ENCODE measurements at regions not wholly inside any gene's neighbourhood (a gene's known extent, or its start where the extent isn't known, plus 50 kb on each side); places are given as distances from the start of the nearest gene placed in this dataset.
A peak's percentile ranks its signal among the peaks of the same experiment; 100 is the strongest.

DNA sequence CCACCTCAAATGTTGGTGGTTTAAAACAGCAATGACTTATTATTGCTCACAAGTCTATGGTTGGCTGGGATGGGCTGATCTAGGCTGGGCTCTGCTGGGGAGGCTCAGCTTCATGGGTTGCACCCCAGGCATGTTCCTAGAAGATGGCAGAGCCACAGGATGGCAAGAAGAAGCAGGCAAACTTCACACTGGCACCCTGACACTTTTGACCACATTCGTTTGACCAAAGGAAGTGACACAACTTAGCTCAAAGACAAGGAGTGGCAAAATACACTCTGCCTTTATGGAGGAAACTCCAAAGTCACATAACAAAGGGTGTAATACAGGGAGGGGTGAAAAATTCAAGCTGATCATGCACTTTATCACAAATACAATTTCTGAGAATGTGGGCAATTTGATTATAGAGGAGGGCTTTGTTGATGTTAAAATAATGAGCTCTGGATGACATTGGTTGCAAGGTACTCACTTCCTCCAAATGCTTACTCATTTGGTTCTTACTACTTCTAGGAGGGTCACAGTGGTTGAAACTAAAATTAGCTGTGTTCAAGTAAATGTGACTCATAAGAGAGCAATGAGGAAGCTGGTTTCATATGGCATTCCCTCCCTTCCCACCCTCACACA lies 249.2 kb upstream of the RPS6KA3 start:
- no peak for DNase-seq

DNA sequence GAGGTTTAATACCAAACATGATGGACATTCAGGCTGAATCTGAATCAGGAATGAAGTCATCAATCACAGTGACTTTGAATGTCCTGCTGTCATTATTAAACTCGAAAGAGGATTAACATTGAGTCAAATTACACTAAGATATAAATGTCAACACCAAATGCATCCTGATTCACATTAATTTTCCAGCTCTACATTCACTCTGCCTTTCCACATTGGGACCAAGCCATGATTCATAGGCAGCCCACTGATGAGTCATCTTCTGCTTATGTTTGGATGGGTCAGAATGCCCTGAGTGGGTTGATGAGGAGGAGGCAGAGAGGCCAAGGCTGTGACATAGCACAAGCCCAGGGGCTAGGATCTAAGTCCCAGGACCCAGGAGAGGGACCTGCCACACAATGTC lies 247.6 kb upstream of the RPS6KA3 start:
- no peak for DNase-seq

DNA sequence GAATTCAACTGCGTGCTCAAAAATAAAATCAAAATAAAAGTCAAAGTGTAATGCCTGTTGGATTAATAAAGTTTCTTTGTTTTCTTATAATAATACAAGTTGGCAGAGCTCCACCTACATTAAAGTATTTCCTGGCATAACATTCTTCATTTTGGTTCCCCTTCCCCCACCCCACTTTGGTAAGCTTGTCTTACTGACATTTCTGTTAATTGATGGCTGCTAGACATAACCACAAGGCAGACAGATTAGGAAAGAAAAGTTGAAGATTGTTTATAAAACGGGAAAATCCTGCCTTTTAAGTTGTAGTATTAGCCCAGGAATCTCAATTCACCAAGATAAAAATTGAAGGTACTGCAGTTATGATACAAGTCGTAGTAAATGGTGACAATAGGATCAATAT lies 246.5 kb upstream of the RPS6KA3 start:
- no peak for DNase-seq

DNA sequence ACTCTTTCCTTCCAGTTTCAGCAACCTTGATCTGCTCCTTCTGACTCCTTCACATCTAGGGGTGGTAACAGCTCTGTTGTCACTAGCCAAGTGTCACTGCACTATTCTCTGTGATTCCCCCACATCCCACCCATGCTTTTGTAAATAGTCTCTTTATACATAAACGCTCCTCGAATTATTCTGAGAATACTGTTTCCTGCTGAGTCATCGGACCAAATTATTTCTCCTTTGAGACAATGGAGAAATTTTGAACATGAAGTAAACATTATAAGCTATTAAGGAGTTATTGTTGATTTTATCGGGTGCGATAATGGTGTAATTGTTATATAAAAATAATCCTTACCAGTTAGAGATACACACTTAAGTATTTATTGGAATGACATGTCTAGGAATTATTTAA lies 245.1 kb upstream of the RPS6KA3 start:
- DNase-seq = no peak

- no peak for DNase-seq
Measured at GRCh38 chrX:20507901-20508620, 241.4 kb upstream of the RPS6KA3 start.

DNA sequence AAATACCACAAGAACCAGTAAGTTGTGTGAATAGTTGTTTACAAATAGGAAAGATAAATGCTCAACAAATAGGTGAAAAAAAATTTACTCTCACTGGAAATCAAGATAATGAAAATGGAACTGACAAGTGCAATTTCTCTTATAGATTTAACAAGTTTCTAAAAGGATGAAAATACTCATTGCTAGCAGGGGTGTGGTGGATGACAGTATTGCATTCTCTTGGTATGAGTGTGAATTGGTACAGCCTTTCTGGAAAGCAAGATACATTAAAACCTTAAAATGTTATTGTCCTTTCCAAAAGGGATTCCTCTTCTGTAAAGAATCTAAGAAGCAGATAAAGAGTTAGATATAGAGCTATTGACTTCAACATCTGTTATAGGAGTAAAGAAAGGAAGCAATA lies 240.0 kb upstream of the RPS6KA3 start:
- DNase-seq = no peak

GRCh38 chrX:20500949-20501348 lies 234.2 kb upstream of the RPS6KA3 start:
- no peak for DNase-seq

DNA sequence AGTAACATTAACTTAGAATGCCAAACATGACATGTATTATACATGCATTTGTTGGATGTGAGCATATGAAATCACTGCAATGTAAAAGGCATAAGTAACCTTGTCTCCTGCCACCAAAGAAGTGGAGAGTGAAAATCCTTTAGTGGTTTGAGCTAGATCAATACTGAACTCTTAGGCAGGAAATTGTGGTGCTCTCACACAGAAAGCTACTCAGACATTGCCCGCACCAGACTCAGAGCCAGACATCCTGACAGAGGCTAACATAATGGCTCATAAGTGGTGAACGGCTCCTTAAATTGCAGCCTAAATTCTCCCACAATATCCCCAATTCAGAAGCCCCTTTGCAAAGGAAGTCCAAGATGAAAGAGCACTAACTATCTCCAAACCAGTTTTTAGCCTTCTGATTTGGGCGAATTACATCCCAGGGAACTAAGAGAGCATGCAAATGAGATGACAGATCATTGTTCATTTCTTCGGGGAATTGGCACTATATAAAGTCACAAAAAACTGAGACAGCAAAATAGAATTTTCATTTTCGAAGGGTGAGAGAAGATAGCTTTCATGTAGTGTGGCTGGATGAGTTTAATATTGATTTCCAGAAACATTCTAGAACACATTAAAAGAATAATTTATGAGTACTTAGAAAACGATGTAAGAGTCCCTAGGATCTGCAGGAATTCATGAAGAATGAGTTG lies 233.6 kb upstream of the RPS6KA3 start:
- no peak for DNase-seq

DNA sequence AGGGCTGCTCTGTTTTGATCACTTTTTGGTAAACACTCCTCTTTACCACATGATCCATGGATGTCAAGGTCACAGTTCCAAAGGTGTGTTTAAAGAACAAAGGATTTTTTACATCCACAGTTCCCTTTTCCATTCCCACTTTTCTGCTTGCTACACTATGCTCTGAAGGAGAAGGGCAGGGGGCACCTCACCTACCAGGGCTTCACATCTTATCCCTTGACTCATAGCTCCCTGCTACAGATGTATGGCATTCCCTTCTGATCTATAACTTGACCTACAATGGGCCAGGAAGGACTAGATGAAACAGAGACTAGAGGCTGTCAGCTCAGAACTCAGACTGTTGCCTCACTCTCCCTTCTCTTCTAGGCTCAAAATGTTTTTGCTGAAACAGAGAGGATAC lies 233.1 kb upstream of the RPS6KA3 start:
- no peak for DNase-seq

- DNase-seq = no peak
Measured at GRCh38 chrX:20498851-20499635, 232.3 kb upstream of the RPS6KA3 start.

DNA sequence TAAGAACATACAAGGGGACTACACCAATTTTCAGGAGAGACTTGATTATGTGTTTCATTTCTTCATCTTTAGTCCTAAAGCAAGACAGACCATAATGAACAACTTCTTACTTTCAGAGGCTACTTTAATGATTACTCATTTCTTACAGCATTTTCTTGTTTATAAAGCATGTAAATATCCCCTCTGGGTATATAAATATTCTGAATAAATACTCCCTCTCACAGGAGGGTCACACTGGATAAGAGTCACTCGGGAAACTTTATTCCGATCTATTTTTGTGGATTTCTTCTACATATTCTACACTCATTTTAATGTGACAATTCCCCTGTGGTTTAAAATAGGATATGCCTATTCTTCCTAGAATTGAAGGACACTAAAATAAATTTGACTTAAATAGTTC lies 228.9 kb upstream of the RPS6KA3 start:
- no peak for DNase-seq

DNA sequence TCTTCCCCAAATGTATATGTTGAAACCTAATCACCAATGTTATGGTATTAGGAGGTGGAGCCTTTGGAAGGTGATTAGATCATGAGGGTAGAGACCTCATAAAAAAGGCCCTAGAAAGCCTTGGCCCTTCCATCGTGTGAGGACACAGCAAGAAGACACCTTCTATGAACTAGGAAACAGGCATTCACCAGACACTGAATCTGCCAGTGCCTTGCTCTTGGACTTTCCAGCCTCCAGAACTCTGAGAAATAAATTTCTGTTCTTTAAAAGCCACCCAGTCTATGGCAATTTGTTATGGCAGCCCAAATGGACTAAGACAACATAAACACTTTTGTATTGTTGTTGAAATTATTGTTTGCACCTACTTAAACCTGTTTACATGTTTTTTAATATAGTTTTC lies 221.8 kb upstream of the RPS6KA3 start:
- DNase-seq = no peak

DNA sequence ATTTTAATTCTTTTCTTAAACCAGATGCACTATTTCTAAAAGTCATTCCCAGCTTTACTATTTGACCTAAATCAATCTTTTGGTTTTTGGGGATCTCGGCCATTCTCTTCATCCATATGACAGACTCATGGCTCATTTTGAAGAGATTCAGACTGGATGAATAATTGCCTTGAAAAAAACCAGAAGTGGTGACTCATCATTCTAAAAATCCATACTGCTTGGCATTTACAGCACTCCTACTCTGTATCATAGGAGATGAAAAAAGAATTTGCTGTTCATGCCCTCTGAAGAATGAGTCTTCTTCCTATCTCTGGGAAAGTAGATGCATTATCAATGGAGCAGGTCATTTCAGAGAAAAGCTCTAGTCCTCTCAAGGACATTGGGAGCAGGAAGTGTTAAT lies 220.5 kb upstream of the RPS6KA3 start:
- no peak for DNase-seq

DNA sequence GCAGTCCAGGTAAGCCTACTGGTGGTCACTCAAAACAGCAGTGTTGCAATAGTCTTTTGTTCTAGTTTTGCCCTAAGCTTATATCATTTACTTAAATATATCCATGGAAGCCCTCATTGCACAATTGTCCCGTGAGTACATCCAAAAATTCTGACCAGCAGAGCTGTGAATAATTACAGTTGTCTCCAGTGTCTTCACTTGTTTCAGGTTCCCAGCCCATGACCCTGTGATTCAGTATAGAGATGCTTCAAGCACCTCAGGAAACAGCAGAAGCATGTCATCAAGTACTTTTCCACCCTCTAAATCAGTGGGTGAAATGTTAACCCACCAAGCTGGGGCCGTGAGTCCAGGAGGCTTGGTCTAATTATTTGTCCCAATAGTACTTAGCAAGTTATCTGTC lies 214.9 kb upstream of the RPS6KA3 start:
- no peak for DNase-seq

DNA sequence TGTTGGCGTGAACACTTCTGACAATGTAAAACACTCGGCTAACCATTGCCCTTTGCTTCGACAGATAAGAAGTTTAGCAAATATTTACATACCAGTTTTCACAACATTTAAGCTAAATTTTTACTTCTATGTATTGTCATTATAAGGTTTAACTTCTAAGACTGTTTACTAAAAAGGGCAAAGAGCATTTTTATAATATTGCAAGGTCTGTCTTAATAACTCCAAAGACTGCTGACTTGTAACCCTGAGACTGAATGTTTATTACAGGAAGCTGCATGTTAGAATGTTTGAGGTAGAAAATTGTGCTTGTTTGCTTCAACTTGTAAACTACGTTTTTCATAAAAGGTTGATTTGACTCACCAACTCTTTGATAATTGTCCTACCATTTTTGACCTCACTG lies 213.2 kb upstream of the RPS6KA3 start:
- no peak for DNase-seq

- no peak for DNase-seq
Measured at GRCh38 chrX:20479048-20479447, 212.3 kb upstream of the RPS6KA3 start.

DNA sequence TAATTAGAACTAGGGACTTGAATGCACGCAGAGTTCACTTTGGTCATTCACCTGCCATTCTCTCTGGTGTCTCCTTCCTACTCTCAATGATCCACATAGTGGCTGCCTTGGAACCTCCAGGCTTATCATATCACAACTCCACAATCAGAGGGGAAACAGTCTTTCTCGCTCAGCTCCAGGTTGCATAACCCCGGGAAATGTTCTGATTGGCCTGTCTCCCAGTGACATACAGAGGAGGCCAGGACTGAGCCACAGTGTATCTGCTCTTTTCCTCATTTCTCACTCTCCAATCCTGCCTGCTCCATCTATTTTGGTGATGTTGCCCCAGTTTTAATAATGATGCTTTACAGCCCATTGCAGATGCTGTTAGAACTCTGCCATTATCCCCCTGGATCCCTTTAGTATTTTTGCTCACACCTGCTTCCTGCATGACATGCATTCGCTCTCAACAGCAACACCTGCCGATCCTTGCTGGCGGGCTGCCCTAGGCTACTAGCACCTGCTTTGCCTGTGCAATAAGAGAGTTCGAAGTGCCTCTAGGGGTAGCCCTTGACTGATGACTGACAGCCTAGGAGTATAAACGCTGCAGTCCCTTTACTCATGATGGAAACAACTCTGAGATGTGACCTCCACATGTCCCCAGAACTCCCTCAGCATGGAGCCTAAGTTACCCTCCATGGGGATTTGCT lies 211.3 kb upstream of the RPS6KA3 start:
- DNase-seq = peak; percentile 94

- DNase-seq = no peak
Measured at GRCh38 chrX:20477219-20477618, 210.5 kb upstream of the RPS6KA3 start.

DNA sequence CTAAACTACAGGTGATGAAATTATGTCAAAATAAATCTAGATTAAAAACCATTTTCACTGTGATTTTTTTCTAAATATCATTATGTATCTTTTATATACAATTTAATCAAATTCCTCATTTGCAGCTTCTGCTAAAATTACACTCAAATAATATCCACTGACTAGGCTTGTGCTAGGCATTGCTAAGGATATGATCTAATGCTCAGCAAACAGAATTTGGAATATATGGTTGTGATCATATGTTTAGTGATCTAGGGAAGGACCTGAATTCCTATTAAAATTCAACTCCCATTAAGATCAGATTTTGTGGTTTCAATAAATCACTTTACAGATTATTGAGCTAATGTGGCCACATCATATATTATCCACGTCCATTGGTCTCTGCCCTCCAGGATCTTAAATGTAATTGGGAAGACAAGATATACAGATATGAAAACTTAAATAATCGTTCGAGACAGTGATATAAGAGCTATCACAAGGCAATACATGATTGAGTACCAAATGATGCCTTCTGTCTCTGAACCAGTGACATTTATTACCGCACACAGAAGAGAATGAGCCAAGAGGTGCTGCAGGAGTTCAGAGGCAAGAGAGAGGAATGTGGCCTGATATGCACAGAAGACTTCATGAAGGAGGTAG lies 206.0 kb upstream of the RPS6KA3 start:
- no peak for DNase-seq

DNA sequence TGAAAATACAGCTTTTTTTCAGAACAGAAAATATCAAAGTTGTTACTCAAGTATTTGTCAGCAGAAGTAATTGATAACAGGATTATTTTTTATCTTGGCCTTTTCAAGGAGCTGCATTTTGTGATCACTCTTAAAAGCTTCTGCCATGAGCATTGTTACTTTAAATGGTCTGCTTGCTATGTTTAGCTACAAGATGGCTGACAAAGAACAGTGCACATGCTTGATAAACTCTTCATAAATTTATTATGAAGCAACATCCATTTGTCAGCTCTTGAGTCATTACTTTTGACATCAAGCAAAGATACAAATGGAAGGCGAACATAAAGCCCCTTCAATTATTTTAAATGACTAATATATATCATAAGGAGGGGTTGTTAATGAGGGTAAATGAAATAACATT lies 205.4 kb upstream of the RPS6KA3 start:
- DNase-seq = no peak

DNA sequence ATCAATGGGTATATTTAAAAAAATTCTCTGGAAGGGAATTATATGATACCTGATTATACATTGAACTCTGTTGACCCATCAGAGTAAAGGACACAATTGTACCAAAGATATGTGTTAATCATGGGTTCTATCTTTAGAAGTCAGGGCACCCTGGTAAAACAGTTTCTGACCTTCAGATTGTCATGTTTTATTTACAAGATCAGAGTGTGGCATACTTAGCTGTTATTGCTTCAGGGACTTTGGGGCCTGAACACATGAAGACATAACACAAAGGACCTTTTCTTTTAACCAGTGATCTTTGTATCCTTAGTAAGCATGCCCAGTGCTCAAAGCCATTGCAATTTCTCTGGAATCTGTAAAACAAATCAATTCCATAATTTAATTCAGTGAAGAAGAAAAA lies 204.8 kb upstream of the RPS6KA3 start:
- no peak for DNase-seq

DNA sequence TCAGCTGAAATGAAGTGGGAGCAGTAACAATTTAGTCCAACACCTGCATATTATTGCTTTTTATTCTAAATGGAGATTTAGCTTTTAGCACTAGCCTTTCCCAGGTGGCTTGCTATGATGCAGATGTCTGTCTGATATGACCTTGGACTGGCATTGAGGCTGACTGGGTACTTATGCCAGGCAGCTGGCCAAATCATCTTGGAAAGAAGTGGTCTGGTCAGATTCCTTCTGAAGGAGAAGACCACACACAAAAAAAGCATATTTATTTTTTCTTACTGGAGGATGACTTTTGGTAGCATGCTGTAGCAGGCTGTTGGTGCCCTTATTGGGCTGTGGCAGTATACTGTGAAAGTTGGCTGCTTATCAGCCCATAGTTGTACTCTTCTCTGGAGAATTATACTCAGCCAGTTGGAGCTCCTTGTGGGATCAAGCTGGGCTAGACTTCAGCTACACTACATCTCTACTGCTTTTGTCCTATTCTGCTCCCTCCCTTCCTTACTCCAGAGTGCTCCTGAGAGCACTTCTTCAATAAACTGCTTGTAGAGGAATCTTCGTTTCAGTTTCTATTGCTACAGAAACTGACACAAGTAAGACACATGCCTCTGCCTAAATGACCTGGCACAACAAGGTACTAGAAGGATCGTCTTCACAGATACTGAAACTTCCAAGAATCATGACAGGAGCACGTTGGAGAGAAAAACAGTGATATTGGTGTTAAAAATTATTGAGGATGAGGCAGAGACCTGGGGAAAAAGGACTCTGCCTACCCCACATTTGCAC lies 196.8 kb upstream of the RPS6KA3 start:
- DNase-seq = peak; percentile 49
